Naive thymus-derived CD4-positive, alpha-beta T cell (primary cell): ENCODE measurements at regions not wholly inside any gene's neighbourhood (a gene's known extent, or its start where the extent isn't known, plus 50 kb on each side); places are given as distances from the start of the nearest gene placed in this dataset.

Experiments used
- ATAC-seq: fragments of 150-1000 bp; cut with Tn5 transposase; 2 replicates; pipeline ENCODE4 v1.10.0; 2021; ENCODE audit warnings: mild to moderate bottlenecking, moderate library complexity
- CTCF ChIA-PET: fragments of 350-600 bp; sonication (Branson Sonifier 250); formaldehyde crosslinking; loops from one replicate; lab custom pipeline; 2021; ENCODE audit warnings: antibody characterized with exemption; lab: Charles Lee
- POLR2A ChIA-PET: fragments of 350-600 bp; sonication (Branson Sonifier 250); formaldehyde crosslinking; loops from one replicate; lab custom pipeline; 2021; ENCODE audit warnings: antibody characterized with exemption, inconsistent platforms; lab: Charles Lee
- DNase-seq, 9 donors: peaks; one replicate each; pipeline versions ENCODE4 v3.0.0 to v3.0.0-alpha.2; 2020 to 2022; ENCODE audit warnings: mixed read lengths in 1 of 9
- H3K27ac ChIP-seq: one replicate; pipeline ENCODE4 v1.7.0; 2013; ENCODE audit warnings: mild to moderate bottlenecking, low read depth, low read length, moderate library complexity
- H3K27me3 ChIP-seq, 2 donors: one replicate each; pipeline ENCODE4 v1.7.0; 2013; ENCODE audit warnings: low read length in 2 of 2, mild to moderate bottlenecking in 2 of 2, moderate library complexity in 2 of 2; ENCODE audit not compliant: control insufficient read depth in 2 of 2, insufficient read depth in 2 of 2
- H3K36me3 ChIP-seq, 3 experiments: 1 replicate in 2 of 3; 2 replicates in 1 of 3; pipeline ENCODE4 v1.7.0; 2013; ENCODE audit warnings: low read length in 3 of 3, mild to moderate bottlenecking in 3 of 3, moderate library complexity in 1 of 3; ENCODE audit not compliant: insufficient read depth in 3 of 3, control insufficient read depth in 2 of 3
- H3K4me1 ChIP-seq, 2 donors: one replicate each; pipeline ENCODE4 v1.7.0; 2013; ENCODE audit warnings: low read length in 2 of 2, mild to moderate bottlenecking in 2 of 2, moderate library complexity in 1 of 2; ENCODE audit not compliant: control insufficient read depth in 2 of 2, insufficient read depth in 2 of 2
- H3K4me3 ChIP-seq: 2 replicates; pipeline ENCODE4 v1.7.0; 2013; ENCODE audit warnings: mild to moderate bottlenecking, low read length
- H3K9me3 ChIP-seq, 3 experiments: 1 replicate in 2 of 3; 2 replicates in 1 of 3; pipeline ENCODE4 v1.7.0; 2013; ENCODE audit warnings: low read length in 3 of 3; ENCODE audit not compliant: control insufficient read depth in 2 of 3
- H3K27ac Mint-ChIP-seq, 9 donors: one replicate each; pipeline ENCODE4 v1.8.0; 2020 to 2022; ENCODE audit warnings: mixed read lengths in 9 of 9, mild to moderate bottlenecking in 8 of 9, moderate library complexity in 5 of 9, inconsistent platforms in 2 of 9
- H3K27me3 Mint-ChIP-seq, 5 donors: one replicate each; pipeline ENCODE4 v1.8.0; 2021 to 2022; ENCODE audit warnings: mixed read lengths in 5 of 5, mild to moderate bottlenecking in 1 of 5
- H3K36me3 Mint-ChIP-seq, 5 donors: one replicate each; pipeline ENCODE4 v1.8.0; 2020 to 2022; ENCODE audit warnings: mixed read lengths in 5 of 5, mild to moderate bottlenecking in 3 of 5, inconsistent platforms in 1 of 5
- H3K4me1 Mint-ChIP-seq, 7 donors: one replicate each; pipeline ENCODE4 v1.8.0; 2020 to 2022; ENCODE audit warnings: mixed read lengths in 7 of 7, mild to moderate bottlenecking in 3 of 7, inconsistent platforms in 1 of 7
- H3K4me3 Mint-ChIP-seq, 10 donors: one replicate each; pipeline ENCODE4 v1.8.0; 2020 to 2022; ENCODE audit warnings: mild to moderate bottlenecking in 10 of 10, mixed read lengths in 10 of 10, moderate library complexity in 6 of 10, inconsistent platforms in 2 of 10
- H3K9me3 Mint-ChIP-seq, 11 donors: one replicate each; pipeline ENCODE4 v1.8.0; 2020 to 2022; ENCODE audit warnings: mixed read lengths in 11 of 11, mild to moderate bottlenecking in 4 of 11, inconsistent platforms in 1 of 11, moderate library complexity in 1 of 11
- intact Hi-C, 2 donors: fragments of 100-400 bp; cut with micrococcal nuclease; formaldehyde crosslinking; loops; one replicate each; pipeline ENCODE4 v1.15.1; 2023

DNA sequence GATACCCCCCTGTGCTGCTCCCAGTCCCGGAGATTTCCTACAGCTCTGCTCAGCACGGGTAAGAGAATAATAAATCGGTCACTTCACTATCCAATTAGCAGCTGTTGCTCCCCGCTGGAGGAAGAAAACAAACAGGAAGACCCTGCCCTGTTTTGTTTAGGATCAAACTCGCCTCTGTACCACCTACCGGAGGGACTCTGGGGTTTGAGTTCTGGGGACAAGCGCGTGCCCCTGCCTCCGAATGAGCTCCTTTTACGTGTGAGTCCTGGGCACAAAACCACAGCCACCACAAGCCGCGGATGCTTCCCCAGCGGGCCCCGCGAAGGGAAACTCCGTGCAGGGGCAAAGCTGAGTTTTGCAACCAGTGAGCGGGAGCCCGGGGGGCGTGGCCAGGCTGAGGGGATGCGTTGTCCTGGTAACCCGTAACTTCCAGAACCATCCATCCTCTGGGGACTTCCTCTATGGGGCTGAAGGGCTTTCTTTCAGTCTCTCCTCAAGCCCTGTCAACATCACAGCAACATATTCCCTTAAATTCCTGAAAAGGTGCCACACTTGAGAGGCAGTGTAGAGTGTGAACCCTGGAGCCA lies 315.7 kb upstream of the PROK2 start:
- DNase-seq (peak; percentile 83 to 94 (median 90)), ATAC-seq (peak; percentile 89)
- Histone ChIP-seq H3K4me3 (peak overlapping the region; percentile 56), H3K9me3 (no peaks in the 10 kb centered on the region), H3K4me1 (peaks cover 3 to 19% of the 10 kb centered on the region in 2 donors), H3K27ac (peak overlapping the region; percentile 37), H3K27me3 (peaks cover 0 to 3% of the 10 kb centered on the region in 2 donors), H3K36me3 (no peaks in the 10 kb centered on the region)
- Mint-ChIP-seq H3K4me3 (peak overlapping the region; percentile 77 to 88 (median 83)), H3K27me3 (peaks cover 0 to 7% (median 0%) of the 10 kb centered on the region in 5 donors), H3K36me3 (peaks cover 0 to 1% (median 0%) of the 10 kb centered on the region in 5 donors), H3K4me1 (peaks cover 24 to 38% (median 26%) of the 10 kb centered on the region in 7 donors), H3K27ac (peak overlapping the region; percentile 28 to 96 (median 83)), H3K9me3 (no peaks in the 10 kb centered on the region)
- ChIA-PET POLR2A (interaction anchor here (1.0 kb wide), 1 partner anchor 346 kb away, joined by 3 read pairs; the partner anchor contains the start of gene RYBP), CTCF (interaction anchor here (0.8 kb wide), 1 partner anchor 389 kb away, joined by 3 read pairs; no protein-coding TSS in a partner anchor)
- intact Hi-C loops: loop anchor here (2.0 to 5.0 kb wide), 6 partner anchors 38 to 748 kb away; partner anchors contain the start of genes RYBP (in 2 of the 2) and SHQ1 (in 1 of the 2)

DNA sequence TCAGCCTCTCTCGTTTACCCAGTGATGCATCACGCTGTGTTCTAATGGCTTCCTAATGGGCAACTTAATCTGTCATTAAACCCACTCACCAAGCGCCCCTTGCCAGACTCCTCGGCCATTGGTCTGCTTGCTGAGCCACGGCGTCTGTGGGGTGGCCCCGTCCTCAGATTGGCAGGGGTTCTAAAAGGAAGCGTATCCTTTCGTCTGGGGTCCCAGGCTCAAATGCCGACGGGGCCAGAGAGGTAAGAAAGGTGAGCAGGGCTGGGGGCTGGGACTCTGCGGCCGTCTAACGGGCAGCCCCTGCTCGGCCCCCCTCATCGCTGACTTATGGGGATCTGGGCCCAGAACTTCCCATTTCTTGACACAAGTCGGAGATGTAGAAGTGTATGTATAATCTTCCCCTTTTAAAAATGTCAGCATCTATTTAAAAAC lies 315.1 kb upstream of the PROK2 start:
- Histone ChIP-seq H3K4me3 (peak overlapping the region; percentile 56), H3K27me3 (peaks cover 0 to 3% of the 10 kb centered on the region in 2 donors), H3K27ac (peak overlapping the region; percentile 37), H3K4me1 (peaks cover 3 to 19% of the 10 kb centered on the region in 2 donors), H3K36me3 (no peaks in the 10 kb centered on the region), H3K9me3 (no peaks in the 10 kb centered on the region)
- CTCF ChIA-PET: interaction anchor here (0.8 kb wide), 1 partner anchor 389 kb away, joined by 3 read pairs; no protein-coding TSS in a partner anchor
- DNase-seq (no peak), ATAC-seq (peak; percentile 11)
- intact Hi-C loops: loop anchor here (2.0 to 5.0 kb wide), 6 partner anchors 39 to 749 kb away; partner anchors contain the start of genes RYBP (in 2 of the 2) and SHQ1 (in 1 of the 2)
- Mint-ChIP-seq H3K27ac (peak overlapping the region in 8 of 9 donors; percentile 79 to 96 (median 84)), H3K4me1 (peaks cover 24 to 38% (median 26%) of the 10 kb centered on the region in 7 donors), H3K4me3 (peak overlapping the region; percentile 77 to 88 (median 83)), H3K36me3 (peaks cover 0 to 1% (median 0%) of the 10 kb centered on the region in 5 donors), H3K27me3 (peaks cover 0 to 7% (median 0%) of the 10 kb centered on the region in 5 donors), H3K9me3 (no peaks in the 10 kb centered on the region)
- POLR2A ChIA-PET: interaction anchor here (1.0 kb wide), 1 partner anchor 347 kb away, joined by 3 read pairs; the partner anchor contains the start of gene RYBP

DNA sequence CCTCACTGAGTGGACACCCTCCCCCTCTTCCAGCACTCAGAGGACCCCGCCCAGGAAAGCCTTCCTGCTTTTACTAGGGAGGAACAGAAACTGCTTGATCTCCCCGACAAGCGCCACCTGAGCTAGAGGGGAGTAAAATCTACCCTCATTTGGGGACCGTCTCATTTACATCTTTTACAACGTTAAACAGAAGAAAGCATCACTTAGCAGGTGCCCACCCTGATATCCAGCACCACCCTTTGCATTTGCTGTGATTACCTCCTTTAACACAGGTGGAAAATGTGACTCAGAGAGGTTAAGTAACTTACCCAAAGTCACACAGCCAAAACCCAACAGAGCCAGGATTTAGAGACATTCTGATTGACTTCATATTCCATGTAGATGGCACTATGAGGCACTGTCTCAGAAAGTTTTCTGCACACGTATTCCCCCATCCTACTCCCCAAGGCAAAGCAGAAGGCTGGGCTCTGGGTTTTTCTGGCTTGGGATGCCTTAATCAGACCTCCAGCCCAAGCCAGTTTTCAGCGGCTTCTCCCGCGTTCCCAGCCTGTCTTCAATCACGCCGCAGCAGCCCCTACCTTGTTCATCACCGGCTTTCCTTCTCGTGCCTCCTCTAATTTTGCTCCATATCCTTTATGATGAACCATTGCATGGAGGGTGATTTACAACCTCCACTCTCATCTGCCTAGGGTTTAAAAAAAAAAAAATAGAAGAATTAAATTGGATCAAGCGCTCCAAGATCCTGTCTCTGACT lies 314.6 kb upstream of the PROK2 start:
- Mint-ChIP-seq H3K9me3 (no peaks in the 10 kb centered on the region), H3K36me3 (peaks cover 0 to 1% (median 0%) of the 10 kb centered on the region in 5 donors), H3K4me3 (peak overlapping the region in 9 of 10 donors; percentile 9 to 88 (median 60)), H3K27ac (peak overlapping the region in 7 of 9 donors; percentile 36 to 96 (median 69)), H3K27me3 (peaks cover 0 to 7% (median 0%) of the 10 kb centered on the region in 5 donors), H3K4me1 (peaks cover 24 to 42% (median 26%) of the 10 kb centered on the region in 7 donors)
- DNase-seq (no peak), ATAC-seq (no peak)
- no peaks in the 10 kb centered on the region for H3K9me3 ChIP-seq
- intact Hi-C loops: loop anchor here (2.0 to 5.0 kb wide), 6 partner anchors 39 to 749 kb away; partner anchors contain the start of genes RYBP (in 2 of the 2) and SHQ1 (in 1 of the 2)
- H3K36me3 ChIP-seq: no peaks in the 10 kb centered on the region
- ChIA-PET POLR2A (no interaction called here), CTCF (no interaction called here)
- H3K27me3 ChIP-seq: peaks cover 0 to 3% of the 10 kb centered on the region in 2 donors
- H3K27ac ChIP-seq: no peak overlapping the region
- H3K4me1 ChIP-seq: peaks cover 3 to 19% of the 10 kb centered on the region in 2 donors
- H3K4me3 ChIP-seq: no peak overlapping the region

DNA sequence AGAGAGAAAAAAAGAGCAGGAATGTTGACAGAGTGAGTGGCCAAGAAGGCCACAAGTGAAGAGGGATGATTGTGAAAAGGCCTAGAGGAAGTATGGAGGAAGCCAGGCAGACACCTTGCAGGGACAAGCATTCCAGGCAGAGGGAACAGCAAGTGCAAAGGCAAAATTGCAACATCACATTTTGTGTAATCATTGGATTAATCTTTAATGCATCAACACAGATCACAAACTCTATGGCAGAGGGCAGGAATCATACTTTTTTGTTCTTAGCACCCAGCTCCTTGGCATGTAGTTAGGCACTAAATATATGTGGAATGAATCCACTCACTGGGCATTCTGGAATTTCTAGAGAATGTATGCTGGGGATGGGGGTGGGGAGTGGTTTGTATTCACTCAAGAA lies 312.1 kb upstream of the PROK2 start:
- H3K9me3 Mint-ChIP-seq: no peaks in the 10 kb centered on the region
- H3K36me3 Mint-ChIP-seq: peaks cover 0 to 1% (median 0%) of the 10 kb centered on the region in 5 donors
- intact Hi-C loops: no loop called here
- ChIA-PET POLR2A (no interaction called here), CTCF (no interaction called here)
- peaks cover 0 to 3% of the 10 kb centered on the region in 2 donors for H3K27me3 ChIP-seq
- DNase-seq (no peak), ATAC-seq (no peak)
- peak overlapping the region in 2 of 9 donors; percentile 22 to 32 for H3K27ac Mint-ChIP-seq
- peaks cover 3 to 19% of the 10 kb centered on the region in 2 donors for H3K4me1 ChIP-seq
- H3K4me3 ChIP-seq: no peak overlapping the region
- H3K4me1 Mint-ChIP-seq: peaks cover 22 to 53% (median 26%) of the 10 kb centered on the region in 7 donors
- H3K27me3 Mint-ChIP-seq: peaks cover 0 to 7% (median 0%) of the 10 kb centered on the region in 5 donors
- H3K9me3 ChIP-seq: no peaks in the 10 kb centered on the region
- H3K27ac ChIP-seq: no peak overlapping the region
- no peaks in the 10 kb centered on the region for H3K36me3 ChIP-seq
- H3K4me3 Mint-ChIP-seq: no peak overlapping the region

- intact Hi-C loops: no loop called here
- H3K4me1 Mint-ChIP-seq: peaks cover 9 to 46% (median 14%) of the 10 kb centered on the region in 7 donors
- Histone ChIP-seq H3K4me3 (no peak overlapping the region), H3K27me3 (no peaks in the 10 kb centered on the region), H3K4me1 (peaks cover 3 to 7% of the 10 kb centered on the region in 2 donors), H3K9me3 (no peaks in the 10 kb centered on the region), H3K36me3 (no peaks in the 10 kb centered on the region), H3K27ac (no peak overlapping the region)
- ATAC-seq (no peak), DNase-seq (no peak)
- ChIA-PET CTCF (interaction anchor here (0.6 kb wide), 1 partner anchor 8 kb away, joined by 3 read pairs; no protein-coding TSS in a partner anchor), POLR2A (interaction anchor here (0.6 kb wide), 1 partner anchor 330 kb away, joined by 3 read pairs; no protein-coding TSS in a partner anchor)
- H3K27me3 Mint-ChIP-seq: no peaks in the 10 kb centered on the region
- H3K27ac Mint-ChIP-seq: no peak overlapping the region
- no peak overlapping the region for H3K4me3 Mint-ChIP-seq
- H3K36me3 Mint-ChIP-seq: peaks cover 0 to 1% (median 0%) of the 10 kb centered on the region in 5 donors
- no peaks in the 10 kb centered on the region for H3K9me3 Mint-ChIP-seq
These were observed 310.6 kb upstream of the PROK2 start for GRCh38 chr3:72095521-72095920.

- Histone ChIP-seq H3K4me3 (no peak overlapping the region), H3K9me3 (no peaks in the 10 kb centered on the region), H3K36me3 (no peaks in the 10 kb centered on the region), H3K27ac (no peak overlapping the region), H3K4me1 (no peaks in the 10 kb centered on the region), H3K27me3 (no peaks in the 10 kb centered on the region)
- H3K4me3 Mint-ChIP-seq: no peak overlapping the region
- intact Hi-C loops: no loop called here
- no peaks in the 10 kb centered on the region for H3K9me3 Mint-ChIP-seq
- DNase-seq: no peak
- peaks cover 0 to 36% (median 0%) of the 10 kb centered on the region in 7 donors for H3K4me1 Mint-ChIP-seq
- ChIA-PET CTCF (no interaction called here), POLR2A (interaction anchor here (0.6 kb wide), 1 partner anchor 90 kb away, joined by 5 read pairs; no protein-coding TSS in a partner anchor)
- no peak for ATAC-seq
- no peak overlapping the region for H3K27ac Mint-ChIP-seq
- no peaks in the 10 kb centered on the region for H3K27me3 Mint-ChIP-seq
- peaks cover 0 to 1% (median 0%) of the 10 kb centered on the region in 5 donors for H3K36me3 Mint-ChIP-seq
These were observed 309.0 kb upstream of the PROK2 start for GRCh38 chr3:72093992-72094334.
